ENCODE measurements at regions not wholly inside any gene's neighbourhood (a gene's known extent, or its start where the extent isn't known, plus 50 kb on each side); places are given as distances from the start of the nearest gene placed in this dataset.
A peak's percentile ranks its signal among the peaks of the same experiment; 100 is the strongest.

DNA sequence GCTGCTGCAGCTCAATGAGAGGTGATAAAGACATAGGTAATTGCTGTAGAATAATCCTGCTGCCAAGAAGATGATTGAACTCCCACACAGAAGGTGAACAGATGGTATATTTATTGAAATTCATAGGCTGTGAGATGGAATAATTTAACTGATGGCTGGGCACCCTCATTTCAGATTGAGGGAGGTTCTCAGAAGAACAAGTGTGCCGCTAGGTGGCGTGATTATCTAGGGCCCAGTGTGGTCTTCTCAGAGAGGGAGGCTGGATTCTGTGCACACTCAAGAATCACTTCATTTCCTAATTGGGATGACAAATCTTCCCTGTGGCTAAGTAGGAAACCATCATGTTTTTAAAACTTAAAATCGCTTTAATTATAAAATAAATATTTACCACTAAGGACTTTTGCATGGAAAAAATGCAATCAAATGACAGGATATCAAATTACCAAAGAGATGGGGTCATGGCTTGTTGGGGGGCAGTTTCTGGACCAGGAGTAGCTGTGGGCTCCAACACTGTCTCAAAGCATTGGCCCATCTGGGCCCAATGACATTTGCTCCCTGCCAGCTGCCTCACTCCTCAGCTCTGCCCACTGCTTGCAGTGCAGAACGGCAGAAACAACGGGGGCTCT, 132.3 kb downstream of the SNAPC1 start:
- DNase-seq = peak; percentile 58

DNA sequence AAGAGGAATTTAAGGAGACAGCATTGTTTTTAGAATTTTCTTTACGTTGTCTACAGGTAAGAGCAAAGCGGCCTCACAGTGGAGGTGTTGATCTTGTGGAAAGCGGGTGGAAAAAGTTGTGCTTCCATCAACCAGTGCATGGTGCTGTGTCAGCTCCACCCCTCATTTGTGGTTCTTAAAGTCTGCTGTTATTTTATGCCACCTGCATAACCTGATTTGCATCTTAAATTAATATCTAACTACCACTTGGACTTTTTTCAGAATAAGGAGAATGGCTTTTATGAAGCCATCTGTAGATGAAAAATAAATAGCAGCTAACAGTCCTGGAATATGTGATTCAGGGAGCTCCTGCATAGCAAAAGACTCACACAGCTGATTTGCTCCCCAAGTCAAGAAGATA, 135.1 kb downstream of the SNAPC1 start:
- DNase-seq = no peak

- no peak for DNase-seq
These were observed 136.3 kb downstream of the SNAPC1 start for GRCh38 chr14:61898568-61898967.

DNA sequence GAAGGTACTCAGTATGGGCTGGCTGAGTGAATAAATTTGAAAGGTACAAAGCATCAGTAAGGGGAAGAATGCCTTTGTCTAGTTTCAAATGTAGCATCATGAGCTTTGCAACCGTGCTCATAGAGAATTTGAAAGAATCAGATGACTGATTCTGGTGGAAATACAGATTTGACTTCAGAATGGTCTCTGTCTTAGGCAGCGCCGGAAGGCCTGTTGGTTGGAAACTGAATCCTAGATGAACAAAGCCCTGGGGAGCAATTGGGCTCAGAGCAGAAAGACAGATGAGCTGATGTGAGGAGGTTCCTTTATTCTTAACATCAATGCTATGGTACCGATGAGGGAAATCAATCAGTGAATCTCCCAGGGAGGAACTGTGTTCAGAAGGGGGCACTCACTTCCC, 137.3 kb downstream of the SNAPC1 start:
- DNase-seq = no peak

GRCh38 chr14:61904946-61905345, 142.7 kb downstream of the SNAPC1 start:
- no peak for DNase-seq

GRCh38 chr14:61911574-61911973, 149.4 kb downstream of the SNAPC1 start:
- DNase-seq = no peak

- no peak for DNase-seq
These were observed 156.8 kb downstream of the SNAPC1 start for GRCh38 chr14:61918998-61919397.

DNA sequence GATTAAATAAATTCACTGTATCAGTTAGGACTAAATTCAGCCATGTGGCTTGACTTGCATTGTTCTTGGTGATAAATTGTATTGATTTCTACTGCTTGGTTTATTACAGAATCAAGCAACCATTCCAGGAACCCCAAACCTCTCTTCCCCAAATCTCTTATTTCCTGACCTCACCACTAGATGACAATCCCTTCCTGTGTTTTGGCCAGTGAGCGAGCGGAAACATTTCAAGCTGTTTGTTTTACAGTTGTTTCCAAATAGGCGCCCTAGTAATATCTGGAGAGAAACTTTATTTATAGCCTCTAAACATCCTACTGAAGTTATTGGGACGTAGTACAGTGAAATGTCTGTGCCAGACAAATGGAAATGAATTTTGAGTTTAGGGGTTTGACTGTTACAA, 161.1 kb downstream of the SNAPC1 start:
- peak; percentile 7 for DNase-seq

- DNase-seq = no peak
These were observed 162.8 kb downstream of the SNAPC1 start for GRCh38 chr14:61925043-61925442.

GRCh38 chr14:61925732-61926435, 163.7 kb downstream of the SNAPC1 start:
- DNase-seq = no peak

DNA sequence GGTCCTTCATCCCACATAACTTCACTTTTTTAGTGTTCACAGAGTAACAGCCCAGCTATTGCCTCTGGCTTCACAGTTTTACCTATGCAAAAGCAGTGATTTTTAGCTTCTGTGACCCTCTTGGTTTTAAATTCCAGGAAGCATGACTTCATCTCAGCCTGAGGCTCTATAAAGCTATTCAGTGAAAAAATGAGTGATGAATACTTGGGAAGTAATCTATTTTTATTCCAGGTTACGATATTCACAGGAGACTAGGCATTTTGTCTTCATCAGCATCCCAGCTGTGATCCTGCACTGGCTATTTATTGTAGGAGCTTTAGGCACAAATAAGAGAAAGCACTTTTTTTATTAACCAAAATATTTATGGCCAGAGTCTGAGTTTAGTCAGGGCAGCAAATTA, 164.8 kb downstream of the SNAPC1 start:
- DNase-seq = no peak

GRCh38 chr14:61927520-61927919, 165.3 kb downstream of the SNAPC1 start:
- no peak for DNase-seq

DNA sequence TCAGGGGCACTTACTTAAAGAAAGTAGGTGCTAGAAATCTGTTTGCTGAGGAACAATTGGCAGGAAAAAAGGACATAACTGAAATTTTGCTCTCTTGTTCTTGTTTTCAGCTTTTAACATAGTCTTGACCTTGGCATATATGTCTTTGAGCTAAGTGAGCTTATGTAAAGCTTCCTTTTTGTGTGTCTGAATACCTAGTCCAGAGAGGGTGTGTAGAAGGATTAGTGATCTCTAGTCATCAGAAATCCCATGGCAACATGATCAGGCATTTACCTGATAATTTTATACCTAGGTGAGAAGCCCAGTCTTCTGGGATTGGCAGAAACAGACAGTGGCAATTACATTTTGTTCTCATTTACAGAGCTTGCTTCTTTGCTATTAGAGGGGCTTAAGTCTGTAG, 166.1 kb downstream of the SNAPC1 start:
- DNase-seq = no peak

DNA sequence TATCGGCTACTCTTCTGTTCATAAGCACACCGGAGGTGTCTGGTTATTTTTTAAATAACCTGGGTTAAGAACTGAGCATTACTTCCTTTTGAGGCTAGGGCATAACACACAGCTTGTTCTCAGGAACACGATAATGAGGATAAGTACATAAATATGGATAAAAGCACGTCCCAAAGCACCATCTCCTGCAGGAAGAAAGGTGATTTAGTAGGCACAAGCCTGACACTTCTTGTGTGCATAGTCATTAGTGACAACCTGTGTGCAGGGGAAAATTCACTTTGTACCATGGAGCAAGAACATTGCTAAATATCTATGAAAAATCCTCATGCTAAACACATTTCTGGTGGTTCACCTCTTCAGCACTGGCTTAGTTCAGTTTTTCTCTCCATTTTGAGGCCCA, 166.5 kb downstream of the SNAPC1 start:
- DNase-seq = no peak

DNA sequence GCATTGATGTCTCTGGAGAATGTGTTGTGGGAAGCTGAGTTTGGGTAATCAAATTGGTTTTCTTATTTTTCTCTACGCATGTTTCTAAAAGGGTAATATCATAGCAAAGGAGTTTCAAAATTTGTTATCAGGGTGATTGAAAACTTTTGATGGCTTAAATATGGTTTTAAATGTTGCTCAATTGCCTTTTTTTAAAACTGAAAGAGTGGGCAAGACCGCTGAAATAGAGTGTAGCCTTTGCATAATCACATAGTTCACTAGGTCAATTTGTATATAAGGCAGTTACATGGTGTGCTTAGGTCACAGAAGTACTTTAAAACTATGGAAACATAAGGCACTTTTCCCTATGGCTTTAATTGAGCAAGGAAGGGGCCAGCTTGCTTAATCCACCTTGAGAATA, 167.4 kb downstream of the SNAPC1 start:
- peak; percentile 5 for DNase-seq

GRCh38 chr14:61930101-61930857, 168.1 kb downstream of the SNAPC1 start:
- DNase-seq = no peak

GRCh38 chr14:61932974-61933373, 170.8 kb downstream of the SNAPC1 start:
- DNase-seq = no peak

- DNase-seq = peak; percentile 14
These were observed 172.2 kb downstream of the SNAPC1 start for GRCh38 chr14:61934385-61934784.

GRCh38 chr14:61939776-61940175, 177.6 kb downstream of the SNAPC1 start:
- DNase-seq = no peak

- no peak for DNase-seq
These were observed 178.6 kb downstream of the SNAPC1 start for GRCh38 chr14:61940666-61941420.

DNA sequence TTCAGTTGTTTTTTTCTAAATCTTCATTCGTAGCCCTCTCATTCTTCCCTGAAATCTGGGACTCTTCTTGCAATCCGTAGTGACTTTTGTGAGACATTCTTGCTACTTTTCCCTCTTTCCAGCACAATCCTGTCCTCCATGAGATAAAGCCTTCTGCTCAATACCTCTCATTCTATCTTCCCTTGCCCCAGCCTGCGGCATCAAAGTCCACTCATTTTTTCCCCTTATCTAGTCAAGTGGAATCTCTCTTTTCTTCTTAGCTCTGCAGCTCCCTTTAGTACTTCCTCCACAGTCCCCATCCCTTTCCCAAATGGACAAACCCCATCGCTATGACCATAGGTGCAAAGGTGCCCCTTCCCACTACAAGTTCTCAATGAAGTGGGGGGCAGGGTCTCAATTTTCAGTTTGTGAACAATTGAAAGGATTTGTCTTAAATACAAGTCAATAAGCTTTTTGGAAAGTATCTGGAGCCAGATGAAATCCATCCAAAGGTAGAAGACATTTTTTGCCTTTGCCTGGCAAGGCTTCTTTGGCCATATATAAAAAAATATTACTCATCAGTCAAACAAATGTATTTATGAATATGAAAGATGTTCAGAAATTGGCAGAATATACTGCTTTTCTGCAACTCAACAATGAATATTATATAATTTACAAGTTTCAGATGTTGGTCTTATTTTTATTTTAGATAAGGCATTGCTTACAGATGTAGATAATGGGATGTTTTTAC, 179.4 kb downstream of the SNAPC1 start:
- no peak for DNase-seq

- DNase-seq = no peak
These were observed 186.2 kb downstream of the SNAPC1 start for GRCh38 chr14:61948376-61948775.

DNA sequence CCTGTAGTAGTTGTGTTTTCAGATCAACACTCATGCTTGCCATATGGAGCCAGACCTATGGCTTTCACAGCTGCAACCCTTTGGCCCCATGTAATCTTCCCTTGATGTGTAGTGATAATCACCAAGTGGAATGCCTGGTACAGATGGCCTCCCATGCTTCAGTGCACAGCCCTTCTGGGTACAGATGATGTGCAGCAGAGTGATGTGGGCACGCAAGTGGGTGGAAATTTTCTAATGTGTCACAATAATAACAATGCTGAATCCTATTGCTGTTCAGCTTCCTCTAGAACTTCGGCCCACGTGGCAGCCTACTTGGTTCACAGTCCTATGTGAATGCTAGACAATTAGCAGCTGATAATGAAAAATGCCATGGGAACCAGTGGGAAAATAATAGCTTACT, 188.1 kb downstream of the SNAPC1 start:
- no peak for DNase-seq

Measured in MV-4-11 (cell line).